Endothelial cell of umbilical vein (primary cell): ENCODE measurements at regions not wholly inside any gene's neighbourhood (a gene's known extent, or its start where the extent isn't known, plus 50 kb on each side); places are given as distances from the start of the nearest gene placed in this dataset.

Experiments used
- CTCF ChIP-seq, 2 donors: IDR thresholded peaks; 1 replicate in 1 of 2; 2 replicates in 1 of 2; pipeline ENCODE4 v1.5.1; 2011; ENCODE audit warnings: low read length in 2 of 2, mild to moderate bottlenecking in 2 of 2, moderate library complexity in 2 of 2, control low read depth in 1 of 2, inconsistent platforms in 1 of 2, low read depth in 1 of 2; ENCODE audit not compliant: insufficient read depth in 1 of 2; ENCODE audit errors: extremely low read depth in 1 of 2
- EZH2 ChIP-seq: IDR thresholded peaks from 2 replicates; pipeline ENCODE4 v1.6.1; 2012; ENCODE audit warnings: borderline replicate concordance, low read depth, mild to moderate bottlenecking, moderate library complexity, low read length, inconsistent platforms; ENCODE audit not compliant: severe bottlenecking
- POLR2A ChIP-seq: IDR thresholded peaks from 2 replicates; pipeline ENCODE4 v1.6.1; 2012; ENCODE audit warnings: low read depth, mild to moderate bottlenecking, control low read depth, low read length
- POLR2AphosphoS5 ChIP-seq: IDR thresholded peaks from 2 replicates; pipeline ENCODE4 v1.6.1; 2012; ENCODE audit warnings: low read depth, mild to moderate bottlenecking, control low read depth, low read length, moderate library complexity; ENCODE audit not compliant: insufficient read depth

GRCh38 chr7:28893888-28894287 lies 64.2 kb downstream of the TRIL start:
- TF ChIP-seq CTCF (IDR thresholded peaks at IDR 0.05; ENCODE audit: extremely low read depth in 1 of 2, insufficient read depth in 1 of 2, low read depth in 1 of 2, low read length in 2 of 2) (no peak), POLR2A (no peak), POLR2AphosphoS5 (no peak), EZH2 (no peak)
